ENCODE measurements at regions not wholly inside any gene's neighbourhood (a gene's known extent, or its start where the extent isn't known, plus 50 kb on each side); places are given as distances from the start of the nearest gene placed in this dataset.

- H3K4me1 ChIP-seq: no peaks in the 10 kb centered on the region
- intact Hi-C loops (cut with DNase I): no loop called here
- peaks cover 0 to 7% (median 0%) of the 10 kb centered on the region in 12 donors for H3K9me3 ChIP-seq
- WGBS, 4 donors: 85 to 87% (median 86%) methylated on average over 23 of the region's 23 CpGs
- no peaks in the 10 kb centered on the region for H3K36me3 ChIP-seq
- no peak for TF ChIP-seq POLR2A (IDR thresholded peaks at IDR 0.05)
- TF ChIP-seq, protein P1, sequence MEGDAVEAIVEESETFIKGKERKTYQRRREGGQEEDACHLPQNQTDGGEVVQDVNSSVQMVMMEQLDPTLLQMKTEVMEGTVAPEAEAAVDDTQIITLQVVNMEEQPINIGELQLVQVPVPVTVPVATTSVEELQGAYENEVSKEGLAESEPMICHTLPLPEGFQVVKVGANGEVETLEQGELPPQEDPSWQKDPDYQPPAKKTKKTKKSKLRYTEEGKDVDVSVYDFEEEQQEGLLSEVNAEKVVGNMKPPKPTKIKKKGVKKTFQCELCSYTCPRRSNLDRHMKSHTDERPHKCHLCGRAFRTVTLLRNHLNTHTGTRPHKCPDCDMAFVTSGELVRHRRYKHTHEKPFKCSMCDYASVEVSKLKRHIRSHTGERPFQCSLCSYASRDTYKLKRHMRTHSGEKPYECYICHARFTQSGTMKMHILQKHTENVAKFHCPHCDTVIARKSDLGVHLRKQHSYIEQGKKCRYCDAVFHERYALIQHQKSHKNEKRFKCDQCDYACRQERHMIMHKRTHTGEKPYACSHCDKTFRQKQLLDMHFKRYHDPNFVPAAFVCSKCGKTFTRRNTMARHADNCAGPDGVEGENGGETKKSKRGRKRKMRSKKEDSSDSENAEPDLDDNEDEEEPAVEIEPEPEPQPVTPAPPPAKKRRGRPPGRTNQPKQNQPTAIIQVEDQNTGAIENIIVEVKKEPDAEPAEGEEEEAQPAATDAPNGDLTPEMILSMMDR (IDR thresholded peaks at IDR 0.05): no peak
- H3K27ac ChIP-seq: no peak overlapping the region
- H3K4me3 ChIP-seq: no peak overlapping the region
- H3K27me3 ChIP-seq: peaks cover 0 to 14% (median 0%) of the 10 kb centered on the region in 9 donors
- ATAC-seq (no peak), DNase-seq (peak in 1 of 5 donors; percentile 40)
These were observed 323.3 kb upstream of the AJAP1 start for GRCh38 chr1:4330805-4331766.

GRCh38 chr1:4331767-4332163, 322.6 kb upstream of the AJAP1 start:
- Histone ChIP-seq H3K4me3 (no peak overlapping the region), H3K36me3 (no peaks in the 10 kb centered on the region), H3K4me1 (no peaks in the 10 kb centered on the region), H3K27ac (no peak overlapping the region), H3K9me3 (peaks cover 0 to 7% (median 0%) of the 10 kb centered on the region in 12 donors), H3K27me3 (peaks cover 0 to 14% (median 0%) of the 10 kb centered on the region in 9 donors)
- ATAC-seq: no peak
- intact Hi-C loops (cut with DNase I): no loop called here
- DNase-seq: no peak
- WGBS, 4 donors: 90 to 94% (median 93%) methylated on average over 20 of the region's 20 CpGs
- TF ChIP-seq, protein P1 (IDR thresholded peaks at IDR 0.05): no peak
- no peak for TF ChIP-seq POLR2A (IDR thresholded peaks at IDR 0.05)

- no peak overlapping the region for H3K27ac ChIP-seq
- H3K27me3 ChIP-seq: no peaks in the 10 kb centered on the region
- H3K36me3 ChIP-seq: no peaks in the 10 kb centered on the region
- H3K4me3 ChIP-seq: no peak overlapping the region
- H3K9me3 ChIP-seq: peaks cover 0 to 7% (median 0%) of the 10 kb centered on the region in 12 donors
- 72 to 95% (median 93%) methylated on average over 3 of the region's 3 CpGs for WGBS, 4 donors
- TF ChIP-seq, protein P1 (IDR thresholded peaks at IDR 0.05): no peak
- TF ChIP-seq POLR2A (IDR thresholded peaks at IDR 0.05): no peak
- intact Hi-C loops (cut with DNase I): no loop called here
- H3K4me1 ChIP-seq: no peaks in the 10 kb centered on the region
- no peak for ATAC-seq
- DNase-seq: no peak
These were observed 317.9 kb upstream of the AJAP1 start for GRCh38 chr1:4336507-4336906.

GRCh38 chr1:4341421-4341820, 313.0 kb upstream of the AJAP1 start:
- H3K27me3 ChIP-seq: no peaks in the 10 kb centered on the region
- H3K4me1 ChIP-seq: no peaks in the 10 kb centered on the region
- H3K4me3 ChIP-seq: no peak overlapping the region
- H3K27ac ChIP-seq: no peak overlapping the region
- intact Hi-C loops (cut with DNase I): no loop called here
- DNase-seq: no peak
- WGBS, 4 donors: 64 to 85% (median 79%) methylated on average over 5 to 8 of the region's 8 CpGs
- TF ChIP-seq POLR2A (IDR thresholded peaks at IDR 0.05): no peak
- TF ChIP-seq, protein P1 (IDR thresholded peaks at IDR 0.05): no peak
- ATAC-seq: no peak
- H3K36me3 ChIP-seq: no peaks in the 10 kb centered on the region
- H3K9me3 ChIP-seq: no peaks in the 10 kb centered on the region
